SH-SY5Y (cell line): ENCODE measurements at regions not wholly inside any gene's neighbourhood (a gene's known extent, or its start where the extent isn't known, plus 50 kb on each side); places are given as distances from the start of the nearest gene placed in this dataset.

Source experiments
- GATA2 ChIP-seq: IDR thresholded peaks from 2 replicates; pipeline ENCODE4 v1.6.1; 2011; ENCODE audit warnings: mild to moderate bottlenecking, low read depth, low read length
- GATA3 ChIP-seq: IDR thresholded peaks from 2 replicates; pipeline ENCODE4 v1.6.1; 2011; ENCODE audit warnings: low read depth, mild to moderate bottlenecking, low read length, moderate library complexity

- TF ChIP-seq GATA2 (no peak), GATA3 (no peak)
Measured at GRCh38 chr9:28750136-28750535, 1176.9 kb upstream of the C9orf72 start.
